NCI-H2081 treated with DMSO at 0.1 percent for 48 hours (cell line): ENCODE measurements at regions not wholly inside any gene's neighbourhood (a gene's known extent, or its start where the extent isn't known, plus 50 kb on each side); places are given as distances from the start of the nearest gene placed in this dataset.

Experiments used
- DNase-seq: peaks from one replicate; lab custom pipeline; 2025; lab: John Stamatoyannopoulos, UW

DNA sequence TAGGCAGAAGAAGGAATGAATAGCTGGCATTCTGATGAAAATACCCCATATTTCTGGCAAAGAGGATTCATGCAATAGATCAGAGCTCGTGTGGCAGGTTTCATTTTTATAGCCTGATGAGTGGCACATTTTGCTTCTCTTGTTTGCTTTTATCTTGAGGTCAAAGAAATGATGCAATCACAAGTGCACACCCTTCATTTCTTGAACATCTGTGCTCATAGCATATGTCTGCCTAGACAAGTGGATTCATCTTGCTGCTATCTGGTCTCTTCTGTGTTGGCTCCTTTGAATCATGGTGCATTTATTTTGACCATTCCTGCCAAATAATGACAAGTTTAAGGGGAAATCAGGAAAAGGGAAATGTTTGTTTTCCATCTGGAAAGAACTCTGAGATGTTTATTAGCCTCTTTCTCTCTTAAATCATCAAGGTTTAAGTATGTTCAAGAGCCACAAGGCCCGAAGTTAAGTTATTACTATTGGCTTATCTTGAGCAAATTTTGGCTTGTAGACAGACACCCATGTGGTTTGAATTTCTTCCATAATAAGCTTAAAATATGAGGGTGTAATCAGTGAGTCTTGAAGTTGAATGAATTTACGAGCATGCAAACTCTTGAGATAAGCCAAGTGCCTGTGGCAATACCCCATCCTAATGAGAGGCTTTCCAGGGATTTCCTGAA, 59.3 kb upstream of the HS3ST1 start:
- DNase-seq: no peak

DNA sequence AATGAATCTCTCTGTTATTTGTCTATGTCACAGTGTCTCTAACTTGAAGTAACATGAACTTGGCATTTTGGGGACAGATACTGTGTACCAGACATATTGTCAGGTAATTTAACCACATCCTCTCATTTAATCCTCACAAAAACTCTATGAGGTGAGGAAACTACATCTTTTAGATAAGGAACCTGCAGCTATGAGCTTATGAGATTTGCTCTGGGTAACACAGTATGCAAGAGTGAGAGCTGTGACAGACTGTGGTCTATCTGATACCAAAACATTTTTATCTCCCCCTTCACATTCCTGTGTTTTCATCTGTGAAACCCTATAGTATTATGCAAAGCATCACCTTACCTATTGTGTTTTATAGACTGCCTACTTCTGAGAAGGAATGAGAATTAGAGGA, 58.4 kb upstream of the HS3ST1 start:
- no peak for DNase-seq

DNA sequence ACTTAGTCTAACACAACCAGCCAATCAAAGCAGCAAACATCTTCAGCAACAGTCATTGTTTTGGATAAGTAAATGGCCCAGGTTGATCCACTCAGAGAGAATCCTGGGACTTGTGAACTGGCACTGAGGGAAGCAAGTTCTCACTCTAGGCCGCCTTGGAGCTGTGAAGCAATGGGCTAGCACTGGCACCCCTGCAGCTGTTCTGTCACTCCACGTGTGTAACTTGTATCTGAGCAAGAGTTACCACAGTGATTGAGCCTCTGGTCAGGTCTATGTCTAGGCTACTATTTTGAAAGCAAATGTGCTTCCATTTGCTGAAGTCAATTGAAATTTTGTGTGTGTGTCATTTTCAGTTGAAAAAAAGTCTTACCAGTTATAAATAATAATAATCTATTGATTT, 57.2 kb upstream of the HS3ST1 start:
- DNase-seq: no peak

DNA sequence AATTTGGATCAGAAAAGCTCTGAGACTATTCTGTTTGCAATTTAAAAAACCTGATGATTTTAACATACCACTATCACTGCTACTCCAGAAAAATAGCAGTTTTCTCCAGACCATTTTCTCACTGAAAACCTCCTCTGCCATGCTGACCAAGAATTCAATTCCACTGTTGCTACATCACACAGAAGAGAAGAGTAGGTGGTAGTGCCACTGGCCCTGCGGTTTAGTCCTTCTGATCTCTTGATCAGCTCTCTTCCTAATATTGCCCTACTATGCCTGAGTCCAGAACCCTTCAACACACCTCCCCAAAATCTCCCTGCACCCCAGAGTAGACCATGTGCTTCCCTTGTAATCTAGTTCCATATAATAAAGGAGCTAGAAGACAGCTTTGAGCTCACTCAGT, 55.8 kb upstream of the HS3ST1 start:
- no peak for DNase-seq

DNA sequence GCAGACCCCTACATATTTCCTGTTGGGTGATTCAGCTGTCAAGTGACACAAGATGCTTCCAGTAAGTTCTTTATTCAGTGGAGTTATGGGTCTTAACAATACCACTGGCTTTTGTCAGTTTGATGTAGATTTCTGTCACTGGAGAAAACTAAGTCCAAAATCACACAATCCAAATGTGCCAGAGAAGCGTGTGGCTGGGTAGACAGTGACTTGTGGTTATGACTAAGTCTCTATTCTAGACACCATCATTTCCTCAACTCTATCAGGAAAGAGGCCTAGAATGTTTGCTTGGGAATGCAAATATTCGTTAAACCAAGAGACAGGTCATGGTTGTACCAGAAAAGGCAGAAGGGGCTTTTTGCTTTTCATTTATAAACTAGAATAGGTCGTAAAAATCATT, 54.4 kb upstream of the HS3ST1 start:
- no peak for DNase-seq

DNA sequence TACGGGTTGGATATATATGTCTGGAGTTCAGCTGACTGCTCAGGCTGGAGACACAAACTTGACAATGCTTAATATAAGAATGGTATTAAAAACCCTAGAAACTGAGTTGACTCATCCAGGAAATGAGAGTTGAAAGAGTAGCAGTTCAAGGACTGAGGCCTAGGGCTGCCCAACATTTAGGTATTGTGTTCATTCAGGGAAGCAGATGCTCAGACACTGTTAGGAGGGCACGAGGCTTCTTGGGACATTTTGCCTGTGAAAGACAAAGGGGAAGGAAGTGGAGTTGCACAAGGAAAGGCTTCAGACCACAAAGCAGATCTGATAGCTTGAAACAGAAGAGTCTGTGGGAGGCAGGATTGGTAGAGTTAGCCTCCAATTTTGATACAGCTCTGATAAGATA, 52.0 kb upstream of the HS3ST1 start:
- DNase-seq: no peak
